Panc1 (cell line): ENCODE measurements at regions not wholly inside any gene's neighbourhood (a gene's known extent, or its start where the extent isn't known, plus 50 kb on each side); places are given as distances from the start of the nearest gene placed in this dataset.

ENCODE experiments used
- CTCF ChIP-seq: fragments of 450-650 bp; IDR thresholded peaks from 2 replicates; pipeline ENCODE4 v1.5.1; 2017; ENCODE audit warnings: mild to moderate bottlenecking
- POLR2AphosphoS5 ChIP-seq: IDR thresholded peaks from 2 replicates; pipeline ENCODE4 v1.6.1; 2012; ENCODE audit warnings: mild to moderate bottlenecking, low read depth, low read length, moderate library complexity
- REST ChIP-seq, 2 experiments: IDR thresholded peaks; 2 replicates each; pipeline ENCODE4 v1.6.1; 2011 to 2012; ENCODE audit warnings: low read depth in 2 of 2, control low read depth in 1 of 2, low read length in 1 of 2, mild to moderate bottlenecking in 1 of 2, moderate library complexity in 1 of 2; ENCODE audit not compliant: insufficient read depth in 1 of 2
- SIN3A ChIP-seq: IDR thresholded peaks from 2 replicates; pipeline ENCODE4 v1.6.1; 2012; ENCODE audit warnings: low read depth, mild to moderate bottlenecking, low read length, moderate library complexity, borderline replicate concordance; ENCODE audit not compliant: insufficient read depth
- TCF7L2 ChIP-seq: IDR thresholded peaks from 2 replicates; pipeline ENCODE4 v1.6.1; 2011; ENCODE audit warnings: mild to moderate bottlenecking, low read depth, low read length, inconsistent platforms

- no peak for TF ChIP-seq CTCF
- no peak for TF ChIP-seq REST (IDR thresholded peaks at IDR 0.05; ENCODE audit: insufficient read depth in 1 of 2, low read depth in 2 of 2, low read length in 1 of 2)
- no peak for TF ChIP-seq POLR2AphosphoS5
- TF ChIP-seq TCF7L2 = no peak
- no peak for TF ChIP-seq SIN3A
Observed at GRCh38 chr13:99031832-99032231, 54.0 kb upstream of the DOCK9 start.
